ENCODE measurements at regions not wholly inside any gene's neighbourhood (a gene's known extent, or its start where the extent isn't known, plus 50 kb on each side); places are given as distances from the start of the nearest gene placed in this dataset.
"Not testable (repeated sequence)": the region's sequence is repeated elsewhere in the genome, so short reads cannot be mapped to it uniquely, and the experiment has no call there.

DNA sequence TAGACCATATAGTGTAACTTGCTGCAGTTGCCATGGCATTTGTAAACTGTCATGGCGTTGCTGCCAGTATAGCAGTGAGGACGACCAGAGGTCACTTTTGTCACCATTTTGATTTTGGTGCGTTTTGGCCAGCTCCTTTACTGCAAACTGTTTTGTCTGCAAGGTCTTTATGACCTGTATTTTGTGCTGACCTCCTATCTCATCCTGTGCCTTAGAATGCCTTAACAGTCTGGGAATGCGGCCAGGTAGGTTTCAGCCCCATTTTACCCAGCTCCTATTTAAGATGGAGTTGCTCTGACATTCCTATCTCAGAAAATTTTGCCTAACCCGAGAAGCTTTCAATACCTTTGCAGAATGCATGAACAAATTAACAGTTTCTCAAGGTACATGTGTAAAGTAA lies 914.4 kb upstream of the ACO1 start:
- no peak for DNase-seq (ENCODE audit: low spot score)

DNA sequence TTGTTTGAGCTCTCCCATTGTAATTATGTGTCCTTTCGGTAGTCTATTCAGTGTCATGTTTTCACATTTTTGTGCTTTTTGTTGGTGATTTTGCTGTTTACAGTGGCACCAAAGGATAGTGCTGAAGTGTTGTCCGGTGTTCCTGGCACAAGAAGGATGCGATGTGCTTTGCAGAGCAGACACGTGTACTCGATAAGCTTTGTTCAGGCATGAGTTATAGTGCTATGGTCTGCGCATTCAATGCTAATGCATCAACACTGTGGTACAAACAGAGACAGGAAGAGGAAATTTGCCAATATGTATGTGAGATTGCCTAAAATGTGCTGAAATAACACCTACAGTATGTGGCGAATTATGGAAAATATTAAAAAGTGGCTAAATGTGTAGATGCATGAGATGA lies 913.4 kb upstream of the ACO1 start:
- no peak for DNase-seq (ENCODE audit: low spot score)

DNA sequence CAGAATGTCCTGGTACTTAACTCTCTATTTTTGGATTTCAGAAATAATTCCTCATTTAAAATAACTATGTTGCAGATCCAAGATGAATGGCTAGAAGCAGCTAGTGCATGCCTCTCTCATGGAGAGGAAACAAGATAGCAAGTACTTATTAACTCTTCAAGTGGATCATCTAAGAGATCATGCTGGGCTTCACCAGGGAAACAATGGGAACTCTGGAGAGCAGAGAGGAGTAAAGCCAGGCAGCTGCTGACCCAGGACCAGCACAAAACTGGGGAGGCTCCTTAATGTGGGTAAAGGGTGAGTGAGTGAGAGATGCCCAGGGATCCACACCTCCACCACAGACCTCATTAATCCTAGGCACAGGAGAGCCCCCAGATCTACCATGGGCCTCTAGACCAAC lies 897.8 kb upstream of the ACO1 start:
- DNase-seq (ENCODE audit: low spot score), result no peak

DNA sequence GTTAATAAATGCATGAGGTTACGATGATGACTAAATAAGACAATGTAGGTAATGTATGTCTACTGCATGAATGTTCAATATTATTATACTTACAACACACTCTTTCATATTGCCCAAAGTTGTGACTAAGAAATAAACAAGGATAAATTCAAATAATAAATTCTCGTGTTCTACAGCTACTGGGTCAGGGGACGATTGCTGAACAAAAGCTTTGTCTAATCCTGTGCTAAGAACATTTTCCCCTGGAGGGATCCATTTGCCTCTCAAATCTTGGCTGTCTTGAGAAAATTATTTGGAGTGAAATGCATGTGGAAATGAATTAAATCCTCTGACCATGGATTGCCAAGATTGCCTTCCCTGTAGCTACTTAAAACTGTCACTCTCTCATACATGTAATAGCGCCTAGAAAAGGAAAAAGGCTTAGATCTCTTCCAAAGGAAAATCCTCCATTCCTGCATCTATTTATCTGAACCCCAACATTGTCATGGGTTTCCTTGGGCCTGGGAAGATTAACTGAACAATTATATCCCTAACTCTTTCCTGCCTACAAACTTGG lies 893.8 kb upstream of the ACO1 start:
- no peak for DNase-seq (ENCODE audit: low spot score)

DNA sequence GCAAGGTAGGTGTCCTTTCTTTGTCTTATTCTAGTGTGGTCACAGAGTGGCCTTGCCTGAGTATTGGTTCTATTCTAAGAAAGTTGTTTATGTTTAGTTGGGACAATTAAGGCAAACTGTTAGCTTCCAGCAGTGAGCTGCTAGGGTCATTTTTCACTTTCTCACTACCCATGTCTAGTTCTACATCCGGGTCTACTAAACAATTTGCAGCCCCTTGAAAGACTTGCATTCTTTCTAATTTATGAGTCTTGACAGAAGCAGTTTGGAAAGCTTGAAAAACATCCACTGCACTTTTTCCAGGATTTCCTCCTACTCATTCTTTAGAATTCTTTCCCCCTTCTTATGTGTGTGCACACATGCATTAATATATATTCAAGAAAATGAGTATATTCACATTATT lies 892.2 kb upstream of the ACO1 start:
- DNase-seq (ENCODE audit: low spot score), result no peak

DNA sequence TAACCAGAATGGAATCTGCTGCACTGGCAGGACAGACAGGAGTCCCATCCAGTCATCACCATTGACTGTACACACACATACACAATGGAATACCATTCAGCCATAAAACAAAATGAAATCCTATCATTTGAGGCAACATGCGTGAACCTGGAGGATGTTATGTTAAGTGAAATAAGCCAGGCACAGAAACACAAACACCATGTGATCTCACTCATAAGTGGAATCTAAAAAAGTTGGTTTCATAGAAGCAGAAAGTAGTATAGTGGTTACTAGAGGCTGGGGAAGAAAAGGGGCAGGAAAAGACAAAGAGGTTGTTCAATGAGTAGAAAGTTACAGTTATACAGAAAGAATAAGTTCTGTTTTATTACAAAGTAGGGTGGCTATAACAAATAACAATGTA lies 884.0 kb upstream of the ACO1 start:
- DNase-seq (ENCODE audit: low spot score), result no peak

DNA sequence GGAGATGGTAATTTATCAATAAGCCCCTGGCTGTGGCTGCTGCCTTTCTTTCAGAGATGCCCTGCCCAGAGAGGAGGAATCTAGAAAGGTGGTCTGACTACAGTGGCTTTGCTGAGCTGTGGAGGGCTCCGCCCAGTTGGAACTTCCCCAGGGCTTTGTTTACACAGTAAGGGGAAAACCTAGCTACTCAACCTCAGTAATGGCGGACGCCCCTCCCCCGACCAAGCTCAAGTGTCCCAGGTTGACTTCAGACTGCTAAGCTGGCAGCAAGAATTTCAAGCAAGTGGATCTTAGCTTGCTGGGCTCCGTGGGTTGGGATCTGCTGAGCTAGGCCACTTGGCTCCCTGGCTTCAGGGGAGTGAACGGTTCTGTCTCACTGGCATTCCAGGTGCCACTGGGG lies 865.4 kb upstream of the ACO1 start:
- DNase-seq (ENCODE audit: low spot score), result no peak

DNA sequence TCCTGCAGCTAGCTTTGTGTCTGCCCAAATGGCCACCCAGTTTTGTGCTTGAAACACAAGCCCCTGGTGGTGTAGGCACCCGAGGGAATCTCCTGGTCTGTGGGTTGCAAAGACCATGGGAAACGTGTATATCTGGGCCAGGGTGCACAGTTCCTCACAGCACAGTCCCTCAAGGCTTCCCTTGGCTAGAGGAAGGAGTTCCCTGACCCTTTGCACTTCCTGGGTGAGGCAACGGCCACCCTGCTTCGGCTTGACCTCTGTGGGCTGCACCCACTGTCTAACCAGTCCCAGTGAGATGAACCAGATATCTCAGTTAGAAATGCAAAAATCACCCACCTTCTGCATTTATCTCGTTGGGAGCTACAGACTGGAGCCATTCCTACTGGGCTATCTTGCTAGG lies 865.0 kb upstream of the ACO1 start:
- no peak for DNase-seq (ENCODE audit: low spot score)

DNA sequence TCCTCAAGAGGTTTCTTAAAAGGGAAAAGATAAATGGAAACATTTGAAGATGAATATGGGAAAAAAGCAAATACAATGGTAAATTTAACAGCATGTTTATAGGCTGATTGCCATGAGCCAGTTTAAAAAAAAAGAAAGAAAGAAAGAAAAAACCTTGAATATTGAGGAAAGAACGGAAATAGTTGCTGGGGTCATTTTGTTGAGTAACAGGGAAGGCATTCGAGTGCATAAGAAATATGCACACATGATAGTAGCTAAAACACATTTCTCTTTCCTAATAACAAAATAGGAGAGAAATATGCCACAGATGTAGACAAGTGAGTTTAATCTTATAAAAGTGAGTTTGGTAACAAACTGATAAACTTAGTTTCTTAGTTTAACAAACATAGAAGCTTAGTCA lies 864.6 kb upstream of the ACO1 start:
- no peak for DNase-seq (ENCODE audit: low spot score)

DNA sequence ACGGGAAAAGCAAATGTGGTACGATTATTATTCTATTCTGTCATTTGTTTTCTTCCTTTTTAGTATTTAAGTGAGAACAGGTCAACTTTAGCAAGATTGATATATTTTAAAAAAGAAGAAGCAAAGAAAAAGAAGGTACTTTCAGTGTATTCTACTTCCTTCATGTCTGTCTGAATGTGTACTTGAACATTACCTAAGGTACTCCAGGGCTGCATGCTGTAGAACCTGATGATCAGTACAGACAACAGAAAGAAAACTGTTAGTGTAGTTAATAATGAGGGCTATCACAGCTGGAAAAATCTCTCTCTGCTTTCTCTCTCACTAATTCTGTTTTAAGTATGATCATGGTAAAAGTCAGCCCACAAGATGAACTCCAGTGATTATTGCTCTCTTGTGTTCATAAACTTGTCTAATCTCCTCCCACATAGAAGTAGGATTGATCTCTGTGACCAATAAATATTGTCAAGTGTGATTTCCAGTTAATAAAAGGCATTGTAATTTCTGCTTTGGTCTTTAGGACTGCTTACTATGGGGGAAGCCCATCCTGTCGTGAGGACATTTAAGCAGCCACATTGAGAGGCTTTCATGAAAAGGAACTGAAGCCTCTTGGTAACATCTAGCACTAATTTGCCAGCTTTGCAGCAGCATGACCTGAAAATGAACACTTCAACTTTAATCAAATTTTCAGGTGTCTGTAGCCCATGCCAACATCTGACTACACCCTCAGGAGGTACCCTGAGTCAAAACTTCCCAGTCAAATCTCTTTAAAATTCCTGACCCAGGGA lies 864.0 kb upstream of the ACO1 start:
- no peak for DNase-seq (ENCODE audit: low spot score)

DNA sequence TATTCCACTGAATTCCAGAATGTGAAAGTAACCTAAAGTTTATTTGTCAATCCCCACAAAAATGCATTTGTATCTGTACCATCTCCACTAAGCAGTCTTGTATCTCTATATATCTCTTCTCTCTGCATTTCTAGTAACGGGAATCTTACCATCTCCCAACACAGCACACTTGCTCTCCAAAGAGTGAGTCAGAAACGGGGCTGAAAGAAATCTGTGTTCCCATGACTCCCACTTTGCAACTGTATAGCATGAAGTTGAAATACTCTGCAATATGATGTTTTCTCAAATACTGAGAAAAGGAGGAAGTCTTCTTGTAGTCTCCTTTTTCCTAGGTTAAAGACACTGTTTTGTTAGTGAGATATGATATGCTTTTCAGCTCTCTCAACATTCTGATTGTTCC lies 848.8 kb upstream of the ACO1 start:
- DNase-seq (ENCODE audit: low spot score), result no peak

DNA sequence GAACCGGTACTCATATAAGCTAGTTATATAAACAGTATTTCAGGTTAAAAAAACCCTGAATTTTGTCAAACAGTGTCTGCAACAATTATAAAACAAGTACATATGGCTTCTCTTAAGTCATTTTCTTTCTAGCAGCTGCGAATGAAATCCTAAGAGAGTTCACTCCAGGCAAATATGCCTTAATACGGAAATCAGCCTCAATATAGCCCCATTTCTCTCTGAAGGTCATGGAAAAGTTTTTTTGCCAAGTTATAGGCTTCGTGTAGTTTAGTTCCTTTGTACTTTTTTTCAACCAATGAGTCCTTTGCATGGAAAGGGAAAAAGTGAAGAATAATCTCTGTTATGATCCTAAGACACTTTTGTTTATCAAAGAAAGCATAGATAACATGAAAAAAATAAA lies 848.0 kb upstream of the ACO1 start:
- DNase-seq (ENCODE audit: low spot score), result no peak

DNA sequence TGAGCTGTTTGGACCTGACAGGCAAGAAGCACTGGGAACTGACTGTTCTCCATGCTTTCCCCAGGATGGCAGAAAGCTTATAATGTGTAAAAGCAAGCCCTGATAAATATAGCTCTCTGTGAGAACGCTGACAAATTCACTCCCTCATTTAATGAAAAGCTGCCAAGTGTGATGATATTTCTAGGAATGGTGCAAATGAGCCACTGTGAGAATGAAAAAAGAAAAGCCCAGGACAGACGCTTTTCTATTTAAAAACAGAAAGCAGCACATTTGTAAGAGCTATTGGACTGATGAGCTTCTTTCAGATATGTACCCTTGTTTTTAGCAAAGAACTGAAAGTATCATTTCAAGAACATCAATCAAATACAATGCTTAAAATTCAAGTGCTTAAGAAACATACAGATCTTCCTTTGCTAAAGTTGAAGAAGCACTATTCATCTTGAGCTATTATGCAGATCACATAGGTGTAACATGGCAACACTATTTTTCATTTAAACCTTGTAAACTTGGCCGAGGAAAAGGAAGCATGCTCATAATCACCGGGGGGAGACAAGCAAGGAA lies 842.6 kb upstream of the ACO1 start:
- no peak for DNase-seq (ENCODE audit: low spot score)

DNA sequence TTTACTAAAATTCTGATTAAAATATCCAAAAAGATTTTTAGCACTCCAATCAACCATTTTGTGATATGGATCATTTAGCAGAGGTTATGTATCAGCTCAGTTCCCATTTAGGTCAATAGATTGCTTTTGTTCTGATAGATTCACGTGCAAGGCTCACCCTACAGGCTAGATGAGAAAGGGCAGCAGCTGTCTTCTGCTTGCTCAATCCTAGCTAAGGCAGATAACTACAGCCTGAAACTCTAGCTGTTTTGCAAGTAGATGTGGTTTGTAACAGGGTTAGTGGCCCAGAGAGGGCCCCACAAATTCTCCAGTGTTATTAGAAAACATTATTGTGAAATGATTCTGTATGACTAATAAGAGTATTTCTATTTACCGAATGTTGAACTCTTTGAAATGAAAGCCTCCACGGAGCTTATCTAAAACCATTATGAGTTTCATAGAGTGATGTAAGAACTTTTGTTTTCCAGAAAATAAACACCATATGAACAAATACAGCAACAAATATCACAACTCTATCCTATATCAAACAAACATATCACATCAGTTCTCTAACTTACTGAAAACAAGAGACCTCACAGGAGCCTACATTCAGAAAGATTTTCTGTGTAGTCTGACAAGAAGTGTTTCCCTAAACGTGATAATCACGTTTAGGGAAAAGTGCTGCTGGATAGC lies 841.9 kb upstream of the ACO1 start:
- no peak for DNase-seq (ENCODE audit: low spot score)

DNA sequence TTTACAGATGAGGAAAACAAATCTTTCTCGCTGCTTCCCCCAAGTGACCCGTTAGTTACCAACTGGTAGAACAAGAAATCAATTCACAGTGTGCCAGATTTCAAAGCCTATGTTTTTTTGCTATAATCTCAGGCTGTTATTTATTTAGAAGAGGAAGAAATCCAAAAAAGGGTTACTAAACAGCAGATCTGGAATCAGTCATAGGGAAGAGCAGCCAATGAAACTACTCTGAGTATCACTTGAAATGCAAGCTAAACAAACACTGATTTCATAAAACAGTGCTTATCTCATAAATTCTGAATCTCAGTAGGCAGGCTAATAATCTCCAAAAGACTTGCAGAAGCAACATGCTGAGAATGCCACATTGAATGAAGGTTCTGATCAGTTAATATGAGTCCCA lies 829.5 kb upstream of the ACO1 start:
- DNase-seq (ENCODE audit: low spot score), result no peak

DNA sequence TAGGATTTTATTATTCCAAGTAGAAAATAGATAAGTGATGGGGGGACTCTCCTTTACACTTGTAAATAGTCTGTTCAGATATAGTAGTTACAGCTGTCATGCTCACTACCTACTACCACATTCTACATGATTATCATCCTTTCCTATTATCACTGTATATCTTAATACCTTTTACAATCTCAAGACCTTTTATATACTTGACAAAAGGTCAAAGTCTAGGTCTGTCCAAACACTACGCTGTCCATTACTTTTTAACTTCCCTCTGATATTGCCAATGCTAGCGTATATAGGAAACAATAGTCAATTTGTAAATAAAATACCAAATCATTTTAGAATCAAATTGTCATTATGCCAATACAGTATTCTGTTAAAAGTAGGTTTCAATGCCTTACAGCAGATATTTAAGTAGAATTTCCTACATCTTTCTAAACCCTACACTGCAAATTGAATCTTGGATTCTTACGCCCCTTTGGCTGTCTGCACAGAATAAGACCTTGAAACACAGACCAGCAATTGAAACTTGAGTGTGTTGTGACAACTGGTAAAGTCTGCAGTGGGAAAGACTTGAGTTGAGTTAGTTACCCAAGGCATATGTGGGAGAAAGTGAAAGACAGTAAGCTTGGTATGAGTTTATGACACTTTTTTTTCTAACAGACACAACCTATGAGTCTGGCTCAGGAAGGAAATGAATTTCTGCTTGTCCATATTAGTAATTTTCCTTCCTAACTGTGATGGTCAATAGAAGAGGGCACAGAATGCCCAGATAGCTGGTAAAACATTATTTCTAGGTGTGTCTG lies 827.6 kb upstream of the ACO1 start:
- DNase-seq (ENCODE audit: low spot score), result no peak

DNA sequence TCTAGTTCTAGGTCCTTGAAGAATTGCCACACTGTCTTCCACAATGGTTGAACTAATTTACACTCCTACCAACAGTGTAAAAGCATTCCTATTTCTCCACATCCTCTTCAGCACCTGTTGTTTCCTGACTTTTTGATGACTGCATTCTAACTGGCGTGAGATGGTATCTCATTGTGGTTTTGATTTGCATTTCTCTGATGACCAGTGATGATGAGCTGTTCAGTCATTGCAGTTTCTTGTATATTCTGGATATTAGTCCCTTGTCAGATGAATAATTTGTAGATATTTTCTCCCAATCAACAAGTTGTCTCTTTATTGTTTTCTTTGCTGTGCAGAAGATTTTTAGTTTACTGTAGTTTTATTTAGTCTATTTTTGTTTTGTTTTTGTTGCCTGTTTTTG lies 812.3 kb upstream of the ACO1 start:
- DNase-seq (ENCODE audit: low spot score), result not testable (repeated sequence)

DNA sequence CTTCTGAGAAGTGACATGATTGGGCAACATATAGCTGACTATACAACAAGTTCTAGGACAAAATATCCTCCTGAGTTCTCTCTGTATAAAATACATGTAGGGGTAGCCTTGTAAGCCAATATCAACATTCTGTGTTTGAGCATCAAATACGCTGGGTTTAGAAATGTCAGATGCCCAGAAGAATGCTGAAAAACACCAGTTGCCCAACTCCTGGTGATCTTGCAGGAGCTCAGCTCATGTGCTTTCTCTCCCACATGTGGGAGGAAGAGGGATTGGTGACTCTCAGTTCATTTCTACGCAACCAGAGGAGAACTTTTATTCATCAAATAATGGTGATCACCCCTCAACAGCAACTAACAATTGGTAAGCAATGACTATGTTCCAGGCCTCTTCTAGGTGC lies 810.9 kb upstream of the ACO1 start:
- DNase-seq (ENCODE audit: low spot score), result no peak

DNA sequence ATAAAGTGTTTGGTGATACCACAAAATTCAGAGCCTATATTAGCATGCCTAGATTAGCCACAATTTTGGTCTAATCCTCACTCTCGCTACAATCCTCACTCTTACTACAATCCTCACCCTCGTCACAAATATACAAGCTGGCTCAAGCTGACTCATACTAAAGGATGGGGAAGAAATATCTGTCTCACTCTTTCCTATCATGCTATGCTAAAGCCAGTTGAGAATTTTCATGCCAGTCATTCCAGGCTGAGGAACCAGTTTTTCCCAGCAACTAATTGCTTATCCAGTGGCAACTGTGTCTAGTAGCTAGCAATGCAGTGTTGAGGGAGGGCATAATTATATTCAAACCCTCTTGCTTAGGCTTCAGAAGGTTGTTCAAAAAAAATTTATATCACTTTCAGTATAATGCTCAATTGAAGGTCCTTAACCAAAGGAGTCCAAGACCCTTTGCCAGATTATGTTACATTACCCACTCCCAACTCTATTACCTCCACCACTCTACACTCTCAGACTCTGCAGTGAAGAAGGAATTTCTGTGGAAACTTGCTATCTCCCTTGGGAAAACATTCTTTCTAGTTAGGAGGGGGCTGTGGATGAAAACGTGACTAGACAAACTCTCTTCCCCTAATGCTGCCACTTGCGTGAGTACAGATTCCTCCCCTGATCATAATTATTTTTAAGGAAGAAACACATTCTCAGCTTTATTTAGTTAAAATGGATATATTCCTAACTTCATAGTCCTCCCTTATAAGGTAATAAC lies 810.3 kb upstream of the ACO1 start:
- DNase-seq (ENCODE audit: low spot score), result no peak

DNA sequence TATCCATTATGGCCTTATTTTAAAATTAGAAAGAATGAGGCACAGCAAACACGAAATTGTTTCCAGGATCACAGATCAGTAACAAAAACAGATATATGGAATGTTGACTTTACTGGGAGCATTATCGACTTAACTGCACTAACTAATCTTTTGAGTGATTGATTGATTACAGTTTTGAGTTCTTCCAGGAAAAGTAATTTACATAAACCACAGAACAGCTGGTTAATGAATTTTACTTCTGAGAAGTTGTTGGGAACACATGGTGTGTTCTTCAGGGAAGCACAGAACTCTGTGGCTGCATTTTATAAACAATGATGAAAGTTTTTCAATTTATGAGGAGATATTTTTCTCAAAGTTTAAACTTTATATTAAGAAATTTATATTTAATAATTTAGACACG lies 802.4 kb upstream of the ACO1 start:
- DNase-seq (ENCODE audit: low spot score), result no peak

DNA sequence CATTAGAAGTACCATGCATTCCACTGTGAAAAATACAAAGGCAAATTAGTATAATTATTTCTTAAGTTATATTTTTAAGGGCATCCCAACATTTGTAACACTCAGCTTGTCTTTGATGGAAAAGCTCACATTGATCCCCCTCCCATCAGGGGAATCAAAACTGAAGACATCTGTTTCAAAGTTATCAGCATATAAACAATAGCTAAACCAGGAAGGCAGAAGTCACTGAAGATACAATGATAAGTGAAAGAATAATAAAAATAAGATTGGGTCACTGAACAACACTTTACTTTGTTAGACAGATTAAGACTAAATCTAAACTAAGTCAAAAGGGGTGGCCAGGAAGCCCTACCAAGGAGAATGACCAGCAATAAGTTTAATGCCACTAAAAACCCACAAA lies 801.9 kb upstream of the ACO1 start:
- DNase-seq (ENCODE audit: low spot score), result no peak

DNA sequence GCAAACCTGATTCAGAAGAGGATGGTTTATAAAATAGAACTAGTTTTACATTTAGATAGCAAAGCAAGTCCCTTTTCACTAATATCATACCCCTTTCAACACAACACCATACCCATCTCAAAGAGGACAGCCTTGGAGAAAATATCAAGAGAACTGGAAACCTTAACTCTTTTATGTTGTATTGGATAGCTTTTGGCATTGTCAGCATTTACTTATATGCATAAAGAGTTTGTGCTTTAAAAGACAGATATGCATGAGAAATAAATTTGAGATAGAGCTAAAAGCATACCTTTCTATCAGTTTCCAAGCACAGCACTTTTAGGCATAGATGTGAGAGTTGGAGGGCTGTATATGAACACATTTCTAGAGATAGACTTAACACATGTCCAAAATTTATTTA lies 799.3 kb upstream of the ACO1 start:
- no peak for DNase-seq (ENCODE audit: low spot score)
